HEK293 (cell line): ENCODE measurements at regions not wholly inside any gene's neighbourhood (a gene's known extent, or its start where the extent isn't known, plus 50 kb on each side); places are given as distances from the start of the nearest gene placed in this dataset.

Experiments used
- CTCF ChIP-seq: fragments of 450-650 bp; formaldehyde crosslinking; IDR thresholded peaks from 2 replicates; pipeline ENCODE4 v1.5.1; 2016; ENCODE audit warnings: missing biosample characterization, missing genetic modification characterization
- ELK4 ChIP-seq: IDR thresholded peaks from 2 replicates; pipeline ENCODE4 v1.6.1; 2011; ENCODE audit warnings: mild to moderate bottlenecking, low read depth, low read length, borderline replicate concordance
- PATZ1 ChIP-seq: fragments of 450-650 bp; formaldehyde crosslinking; IDR thresholded peaks from 2 replicates; pipeline ENCODE4 v1.5.1; 2016; ENCODE audit warnings: missing biosample characterization, missing genetic modification characterization
- YY2 ChIP-seq: fragments of 450-650 bp; formaldehyde crosslinking; IDR thresholded peaks from 2 replicates; pipeline ENCODE4 v1.5.1; 2016; ENCODE audit warnings: missing biosample characterization, missing genetic modification characterization
- ZBTB7A ChIP-seq: fragments of 450-650 bp; formaldehyde crosslinking; IDR thresholded peaks from 2 replicates; pipeline ENCODE4 v1.5.1; 2016; ENCODE audit warnings: low read depth, missing biosample characterization, missing genetic modification characterization
- ZBTB8A ChIP-seq: fragments of 450-650 bp; formaldehyde crosslinking; IDR thresholded peaks from 2 replicates; pipeline ENCODE4 v1.5.1; 2016; ENCODE audit warnings: missing biosample characterization, missing genetic modification characterization
- ZNF174 ChIP-seq: fragments of 450-650 bp; formaldehyde crosslinking; IDR thresholded peaks from 2 replicates; pipeline ENCODE4 v1.5.0; 2017; ENCODE audit warnings: missing biosample characterization, mild to moderate bottlenecking, missing genetic modification characterization
- ZNF23 ChIP-seq: fragments of 450-650 bp; formaldehyde crosslinking; IDR thresholded peaks from 2 replicates; pipeline ENCODE4 v1.5.1; 2016; ENCODE audit warnings: missing biosample characterization, missing genetic modification characterization, borderline replicate concordance
- ZNF24 ChIP-seq: fragments of 450-650 bp; formaldehyde crosslinking; IDR thresholded peaks from 2 replicates; pipeline ENCODE4 v1.5.1; 2016; ENCODE audit warnings: missing biosample characterization, missing genetic modification characterization
- ZNF548 ChIP-seq: fragments of 450-650 bp; formaldehyde crosslinking; IDR thresholded peaks from 2 replicates; pipeline ENCODE4 v1.5.1; 2016; ENCODE audit warnings: missing biosample characterization, missing genetic modification characterization
- ZNF558 ChIP-seq: fragments of 450-650 bp; formaldehyde crosslinking; IDR thresholded peaks from 2 replicates; pipeline ENCODE4 v1.5.1; 2016; ENCODE audit warnings: missing biosample characterization, missing genetic modification characterization
- ZNF660 ChIP-seq: fragments of 450-650 bp; IDR thresholded peaks from 2 replicates; pipeline ENCODE4 v1.5.1; 2018; ENCODE audit warnings: missing biosample characterization, mild to moderate bottlenecking, missing genetic modification characterization
- ZNF837 ChIP-seq: fragments of 450-650 bp; formaldehyde crosslinking; IDR thresholded peaks from 2 replicates; pipeline ENCODE4 v1.5.1; 2016; ENCODE audit warnings: missing biosample characterization, missing genetic modification characterization

GRCh38 chr14:66244834-66245233 is 241.3 kb upstream of the CCDC196 start:
- TF ChIP-seq PATZ1 (tag by site-specific recombination) (no peak), ZNF23 (tag by site-specific recombination) (no peak), ZNF24 (tag by site-specific recombination) (no peak), ZBTB8A (tag by site-specific recombination) (no peak), ZBTB7A (tag by site-specific recombination) (no peak), CTCF (tag by site-specific recombination) (no peak), ZNF558 (tag by site-specific recombination) (no peak), ELK4 (no peak), YY2 (tag by site-specific recombination) (no peak), ZNF837 (tag by site-specific recombination) (no peak), ZNF548 (tag by site-specific recombination) (no peak), ZNF174 (tag by site-specific recombination) (no peak), ZNF660 (tag by site-specific recombination) (no peak)
